GM18502 (cell line): ENCODE measurements at regions not wholly inside any gene's neighbourhood (a gene's known extent, or its start where the extent isn't known, plus 50 kb on each side); places are given as distances from the start of the nearest gene placed in this dataset.
"Not testable (repeated sequence)": the region's sequence is repeated elsewhere in the genome, so short reads cannot be mapped to it uniquely, and the experiment has no call there.

ENCODE experiments used
- ATAC-seq: cut with Tn5 transposase; IDR thresholded peaks from one replicate; pipeline ENCODE4 v1.9.1; 2021; ENCODE audit warnings: mild to moderate bottlenecking; ENCODE audit not compliant: unreplicated experiment, poor library complexity

DNA sequence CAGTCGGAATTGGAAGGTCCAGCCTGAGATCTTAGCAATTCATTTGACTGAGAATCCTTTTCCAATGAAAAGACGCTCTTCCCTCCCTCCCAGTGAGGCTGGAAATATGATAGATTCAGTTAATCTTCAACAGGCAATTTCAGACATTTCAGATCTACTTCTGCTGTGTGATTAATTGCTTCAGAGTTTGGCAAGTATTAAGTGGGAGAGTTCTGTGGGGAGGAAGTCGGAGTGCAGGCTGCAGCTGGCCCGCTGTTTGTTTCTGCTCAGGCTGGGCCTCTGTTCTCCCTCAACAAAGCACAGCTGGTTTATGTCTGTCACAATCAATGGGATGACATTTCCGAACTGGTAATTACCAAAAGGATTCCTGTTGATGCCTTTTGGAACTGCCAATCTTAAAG lies 178.2 kb downstream of the NDFIP2 start:
- no peak for ATAC-seq

GRCh38 chr13:79658333-79658975 lies 177.5 kb downstream of the NDFIP2 start:
- ATAC-seq: no peak

DNA sequence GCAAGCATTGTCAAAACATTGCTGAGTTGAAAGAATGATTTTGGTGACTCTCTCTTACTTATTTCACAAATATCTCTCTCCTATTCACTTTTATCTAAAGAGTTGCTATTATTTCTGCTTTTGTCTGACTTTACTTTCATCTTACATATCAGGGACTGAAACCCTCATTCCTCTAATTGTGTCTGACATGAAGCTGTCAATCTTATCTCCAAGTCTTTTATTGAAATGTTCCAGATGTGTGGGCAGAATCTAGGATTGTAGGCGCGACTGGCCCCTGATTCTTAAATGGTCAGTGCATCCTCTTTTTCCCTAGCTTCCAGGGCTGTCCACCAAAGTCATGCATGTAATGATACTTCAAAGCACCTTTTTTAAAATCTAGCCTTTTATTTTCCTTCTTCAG lies 174.6 kb downstream of the NDFIP2 start:
- ATAC-seq: no peak

DNA sequence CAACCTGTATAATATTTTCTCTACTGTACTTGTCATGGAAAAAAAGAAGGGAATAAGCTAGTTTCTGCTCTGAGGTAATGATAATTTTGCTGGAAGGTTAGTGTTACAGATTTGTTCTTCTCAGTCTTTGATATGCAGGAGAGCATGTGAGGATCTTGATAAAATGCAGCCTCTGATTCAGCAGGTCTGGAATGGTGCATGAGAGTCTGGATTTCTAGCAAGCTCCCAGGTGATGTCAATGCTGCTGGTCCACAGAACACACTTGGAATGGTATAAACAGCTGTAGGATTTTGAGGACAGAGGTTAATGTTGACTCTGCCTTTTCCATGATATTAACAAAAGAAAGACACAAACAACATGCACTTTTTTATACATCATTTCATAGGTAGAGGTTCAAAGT lies 173.6 kb downstream of the NDFIP2 start:
- no peak for ATAC-seq

- no peak for ATAC-seq
These were observed 169.7 kb downstream of the NDFIP2 start for GRCh38 chr13:79650688-79651087.

DNA sequence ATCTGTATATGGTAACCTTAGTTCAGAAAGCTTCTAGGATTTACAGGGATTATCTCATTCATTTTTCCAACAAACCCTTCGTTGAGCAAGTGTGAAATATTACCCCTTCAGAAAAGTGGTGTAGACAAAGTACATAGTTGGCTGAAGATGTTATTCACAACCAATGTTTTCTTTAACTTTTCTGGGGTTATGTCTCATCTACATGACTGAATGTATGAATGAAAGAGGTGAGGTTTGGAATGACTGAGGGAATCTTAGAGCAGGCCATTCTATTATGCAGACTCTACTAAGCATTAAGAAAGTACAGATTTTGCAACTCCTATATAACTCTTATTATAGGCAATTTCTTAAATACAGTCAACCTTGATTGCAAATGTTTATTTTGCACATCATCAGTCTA lies 167.2 kb downstream of the NDFIP2 start:
- ATAC-seq: no peak

DNA sequence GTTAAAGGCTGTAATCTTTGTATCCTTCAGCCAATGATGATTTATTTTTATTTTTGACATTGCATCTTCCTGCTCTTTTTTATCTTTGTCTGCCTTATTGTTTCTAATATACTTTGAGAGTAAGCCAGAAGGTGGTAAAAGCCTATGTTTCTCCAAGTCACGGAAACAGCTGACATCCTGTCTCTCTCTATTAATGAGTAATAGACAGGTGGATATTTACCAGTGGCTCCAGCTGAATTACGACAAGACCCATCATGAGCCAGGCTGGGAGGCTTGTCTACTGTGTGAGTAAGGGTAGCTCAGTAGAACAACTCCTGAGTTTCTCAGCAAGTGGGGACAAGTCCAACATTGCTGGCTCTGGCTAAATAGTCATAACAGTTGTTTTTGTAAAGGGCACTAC lies 166.6 kb downstream of the NDFIP2 start:
- no peak for ATAC-seq

DNA sequence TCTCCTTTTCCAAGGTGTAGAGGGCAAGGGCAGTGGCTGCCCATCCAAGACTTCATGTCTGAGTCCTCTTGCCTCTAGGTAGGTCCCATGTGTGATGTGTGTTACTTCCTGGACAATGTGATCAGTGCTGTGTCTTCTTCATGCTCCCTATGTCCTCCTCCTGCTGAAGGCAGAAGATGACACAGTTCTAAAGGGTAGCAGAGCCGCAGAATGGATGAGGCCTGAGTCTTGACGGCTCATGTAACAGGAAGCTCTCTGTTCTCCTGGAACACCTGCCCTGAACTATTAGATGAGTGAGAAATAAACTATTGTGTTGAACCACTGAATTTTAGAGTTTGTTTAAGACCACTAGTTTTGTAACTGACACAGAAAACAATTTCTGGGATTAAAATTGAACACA lies 165.9 kb downstream of the NDFIP2 start:
- ATAC-seq: no peak

GRCh38 chr13:79645569-79645968 lies 164.6 kb downstream of the NDFIP2 start:
- ATAC-seq: no peak

- ATAC-seq: no peak
These were observed 161.6 kb downstream of the NDFIP2 start for GRCh38 chr13:79642596-79642995.

GRCh38 chr13:79637133-79637763 lies 156.3 kb downstream of the NDFIP2 start:
- no peak for ATAC-seq

GRCh38 chr13:79631051-79631659 lies 150.2 kb downstream of the NDFIP2 start:
- ATAC-seq: no peak

DNA sequence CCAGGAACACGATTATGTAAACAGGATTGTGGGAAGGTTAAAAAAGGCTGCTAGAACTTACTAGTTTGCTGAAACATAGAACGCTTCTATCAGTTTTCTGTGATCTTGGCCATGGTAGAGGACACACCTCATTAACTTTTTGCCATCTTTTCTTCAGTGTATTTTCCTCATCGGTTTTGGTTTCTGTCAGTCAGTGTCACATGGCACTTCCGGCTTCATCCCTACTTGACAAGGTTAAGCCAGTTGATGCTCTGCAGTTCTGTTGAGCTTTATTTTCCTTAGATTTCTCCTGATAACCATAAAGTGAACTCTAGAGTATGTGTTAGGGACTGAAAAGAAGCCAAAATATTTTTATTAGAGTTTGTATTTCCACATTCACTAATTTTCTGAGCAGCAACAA lies 147.5 kb downstream of the NDFIP2 start:
- no peak for ATAC-seq

GRCh38 chr13:79626924-79627323 lies 146.0 kb downstream of the NDFIP2 start:
- ATAC-seq: no peak

DNA sequence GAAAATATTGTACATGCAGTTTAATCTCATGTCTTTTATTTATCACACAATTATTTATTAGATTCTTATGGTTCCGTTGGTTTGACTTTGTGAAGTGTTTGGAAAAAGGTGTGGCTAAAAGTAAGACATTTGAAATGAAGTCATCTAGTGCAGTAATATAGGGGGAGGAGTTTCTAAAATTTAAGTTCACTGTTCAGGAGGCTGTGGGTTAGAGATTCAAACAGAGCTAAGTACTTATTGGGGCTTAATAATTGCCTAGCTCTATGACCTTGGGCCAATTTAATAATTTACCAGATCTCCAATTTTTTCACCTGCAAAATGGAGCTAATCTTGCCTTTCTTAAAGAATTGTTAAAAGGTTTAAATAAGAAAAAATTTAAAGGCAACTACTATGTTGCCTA lies 144.6 kb downstream of the NDFIP2 start:
- no peak for ATAC-seq

DNA sequence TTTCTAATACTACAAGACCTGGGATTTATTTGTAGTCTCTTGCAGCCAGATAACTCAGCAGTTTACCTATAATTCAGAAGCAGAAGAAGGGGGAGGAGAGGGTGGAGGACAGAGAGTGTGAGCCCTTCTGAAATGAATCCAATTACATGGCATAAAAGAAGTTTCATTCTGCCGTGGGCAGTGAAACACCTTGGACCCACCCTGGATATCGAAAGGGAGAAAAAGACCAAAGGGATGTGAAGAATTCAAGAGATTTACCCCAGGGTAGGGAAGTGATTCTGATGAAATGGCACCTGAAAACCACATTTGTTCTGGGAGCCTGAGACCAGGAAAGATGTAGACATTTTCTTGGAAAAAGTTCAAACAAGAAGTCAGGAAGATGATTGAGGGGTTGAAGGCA lies 140.9 kb downstream of the NDFIP2 start:
- no peak for ATAC-seq

- no peak for ATAC-seq
These were observed 140.5 kb downstream of the NDFIP2 start for GRCh38 chr13:79621449-79621848.

DNA sequence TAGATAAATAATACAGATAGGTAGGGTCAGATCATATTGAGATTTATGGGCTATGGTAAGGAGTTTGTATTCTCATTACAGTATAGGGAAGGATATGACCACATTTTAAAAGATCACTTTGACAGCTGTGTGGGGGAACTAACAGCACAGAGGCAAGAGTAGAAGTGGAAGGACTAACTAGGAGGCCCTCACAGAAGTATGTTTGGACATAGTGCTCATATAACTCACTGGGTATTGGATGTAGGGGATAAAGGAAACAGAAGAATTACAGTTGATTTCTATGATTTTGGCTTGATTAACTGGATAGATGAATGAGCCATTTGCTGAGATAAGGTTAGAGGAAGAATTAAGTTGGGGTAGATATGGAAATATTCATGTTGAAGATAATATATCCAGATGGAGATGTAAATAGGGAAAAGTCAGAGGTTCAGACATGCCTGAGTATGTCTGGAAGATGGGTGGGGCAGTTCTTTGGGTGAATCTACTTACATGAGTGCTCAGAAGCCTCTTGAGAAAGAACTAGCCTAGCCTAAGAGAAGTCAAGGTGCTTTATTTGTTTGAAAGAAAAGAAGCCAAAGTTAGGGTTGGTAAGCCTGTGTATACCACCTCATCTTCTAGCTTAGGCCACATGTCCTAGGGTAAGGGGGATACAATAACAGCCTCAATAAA lies 133.4 kb downstream of the NDFIP2 start:
- ATAC-seq: no peak

- ATAC-seq: no peak
These were observed 131.6 kb downstream of the NDFIP2 start for GRCh38 chr13:79612604-79613003.

- not testable (repeated sequence) for ATAC-seq
These were observed 126.9 kb downstream of the NDFIP2 start for GRCh38 chr13:79607895-79608294.
